ENCODE measurements at regions not wholly inside any gene's neighbourhood (a gene's known extent, or its start where the extent isn't known, plus 50 kb on each side); places are given as distances from the start of the nearest gene placed in this dataset.

DNA sequence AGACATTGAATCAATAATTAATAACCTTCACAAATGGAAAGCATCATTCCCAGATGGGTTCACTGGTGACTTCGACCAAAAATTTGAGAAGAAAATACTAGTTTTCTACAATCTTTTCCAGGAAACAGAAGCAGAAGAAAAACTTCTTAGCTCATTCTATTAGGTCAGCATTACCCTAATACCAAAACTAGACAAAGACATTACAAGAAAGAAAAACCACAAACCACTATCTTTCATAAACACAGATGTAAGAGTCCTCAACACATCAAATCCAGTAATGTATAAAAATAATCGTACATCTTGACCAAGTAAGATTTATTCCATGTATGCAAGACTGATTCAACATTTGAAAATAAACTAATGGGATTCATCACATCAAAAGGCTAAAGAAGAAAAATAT, 64.0 kb upstream of the CDK1 start:
- Histone ChIP-seq H3K9me2 (ENCODE audit: insufficient read depth) (no peaks in the 10 kb centered on the region), H3F3A (ENCODE audit: insufficient read depth, low read depth) (no peaks in the 10 kb centered on the region), H3K79me2 (ENCODE audit: low read depth) (no peaks in the 10 kb centered on the region; the same call in 1 of the 2 replicates), H3K9me3 (ENCODE audit: insufficient read depth, low read depth) (no peaks in the 10 kb centered on the region), H4K20me1 (ENCODE audit: insufficient read depth) (no peaks in the 10 kb centered on the region), H3K27me3 (ENCODE audit: insufficient read depth, low read depth) (no peaks in the 10 kb centered on the region), H3K4me1 (replicated peaks; ENCODE audit: insufficient read depth) (no peaks in the 10 kb centered on the region), H3K27ac (no peak overlapping the region), H3K4me2 (no peak overlapping the region), H2AFZ (no peak overlapping the region), H3K36me3 (ENCODE audit: low read depth) (no peaks in the 10 kb centered on the region), H3K4me3 (no peak overlapping the region)
- POLR2A ChIA-PET (ENCODE audit: unreplicated experiment), result no interaction called here
- no TSS peak for BruUV-seq (replicated peaks)
- intact Hi-C loops (cut with micrococcal nuclease; ENCODE audit: unreplicated experiment), result no loop called here
- TF ChIP-seq, protein P1, sequence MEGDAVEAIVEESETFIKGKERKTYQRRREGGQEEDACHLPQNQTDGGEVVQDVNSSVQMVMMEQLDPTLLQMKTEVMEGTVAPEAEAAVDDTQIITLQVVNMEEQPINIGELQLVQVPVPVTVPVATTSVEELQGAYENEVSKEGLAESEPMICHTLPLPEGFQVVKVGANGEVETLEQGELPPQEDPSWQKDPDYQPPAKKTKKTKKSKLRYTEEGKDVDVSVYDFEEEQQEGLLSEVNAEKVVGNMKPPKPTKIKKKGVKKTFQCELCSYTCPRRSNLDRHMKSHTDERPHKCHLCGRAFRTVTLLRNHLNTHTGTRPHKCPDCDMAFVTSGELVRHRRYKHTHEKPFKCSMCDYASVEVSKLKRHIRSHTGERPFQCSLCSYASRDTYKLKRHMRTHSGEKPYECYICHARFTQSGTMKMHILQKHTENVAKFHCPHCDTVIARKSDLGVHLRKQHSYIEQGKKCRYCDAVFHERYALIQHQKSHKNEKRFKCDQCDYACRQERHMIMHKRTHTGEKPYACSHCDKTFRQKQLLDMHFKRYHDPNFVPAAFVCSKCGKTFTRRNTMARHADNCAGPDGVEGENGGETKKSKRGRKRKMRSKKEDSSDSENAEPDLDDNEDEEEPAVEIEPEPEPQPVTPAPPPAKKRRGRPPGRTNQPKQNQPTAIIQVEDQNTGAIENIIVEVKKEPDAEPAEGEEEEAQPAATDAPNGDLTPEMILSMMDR (conservative IDR thresholded peaks at IDR 0.05), result no peak
- TF ChIP-seq EZH2 (IDR thresholded peaks at IDR 0.05; ENCODE audit: low read depth), result no peak
- CTCF ChIA-PET, result no interaction called here
- DNase-seq, result no peak

DNA sequence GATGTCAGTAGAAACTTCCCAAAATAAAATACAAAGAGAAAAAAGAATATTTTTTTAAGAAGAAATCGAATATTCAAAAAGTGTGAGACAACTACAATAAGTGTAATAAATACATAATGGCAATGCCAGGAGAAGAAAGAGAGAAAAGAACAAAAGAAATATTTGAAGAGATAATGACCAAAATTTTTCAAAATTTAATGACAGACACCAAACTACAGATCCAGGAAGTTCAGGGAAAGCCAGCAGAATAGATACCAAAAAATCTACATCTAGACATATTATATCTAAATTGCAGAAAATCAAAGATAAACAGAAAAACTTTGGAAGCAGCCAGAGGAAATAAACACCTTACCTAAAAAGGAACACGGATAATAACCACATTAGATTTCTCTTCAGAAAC, 66.8 kb upstream of the CDK1 start:
- H3K4me2 ChIP-seq, result no peak overlapping the region
- H3K4me3 ChIP-seq, result no peak overlapping the region
- no TSS peak for BruUV-seq (replicated peaks)
- H3K27ac ChIP-seq, result no peak overlapping the region
- H3K79me2 ChIP-seq (ENCODE audit: low read depth), result no peaks in the 10 kb centered on the region; the same call in 1 of the 2 replicates
- no peak overlapping the region for H2AFZ ChIP-seq
- no peaks in the 10 kb centered on the region for H3K4me1 ChIP-seq (replicated peaks; ENCODE audit: insufficient read depth)
- H3K36me3 ChIP-seq (ENCODE audit: low read depth), result no peaks in the 10 kb centered on the region
- POLR2A ChIA-PET (ENCODE audit: unreplicated experiment), result no interaction called here
- CTCF ChIA-PET, result no interaction called here
- H3K27me3 ChIP-seq (ENCODE audit: insufficient read depth, low read depth), result no peaks in the 10 kb centered on the region
- no peak for DNase-seq
- intact Hi-C loops (cut with micrococcal nuclease; ENCODE audit: unreplicated experiment), result no loop called here
- H3K9me2 ChIP-seq (ENCODE audit: insufficient read depth), result no peaks in the 10 kb centered on the region
- no peaks in the 10 kb centered on the region for H4K20me1 ChIP-seq (ENCODE audit: insufficient read depth)
- no peak for TF ChIP-seq EZH2 (IDR thresholded peaks at IDR 0.05; ENCODE audit: low read depth)
- no peaks in the 10 kb centered on the region for H3K9me3 ChIP-seq (ENCODE audit: insufficient read depth, low read depth)
- H3F3A ChIP-seq (ENCODE audit: insufficient read depth, low read depth), result no peaks in the 10 kb centered on the region

DNA sequence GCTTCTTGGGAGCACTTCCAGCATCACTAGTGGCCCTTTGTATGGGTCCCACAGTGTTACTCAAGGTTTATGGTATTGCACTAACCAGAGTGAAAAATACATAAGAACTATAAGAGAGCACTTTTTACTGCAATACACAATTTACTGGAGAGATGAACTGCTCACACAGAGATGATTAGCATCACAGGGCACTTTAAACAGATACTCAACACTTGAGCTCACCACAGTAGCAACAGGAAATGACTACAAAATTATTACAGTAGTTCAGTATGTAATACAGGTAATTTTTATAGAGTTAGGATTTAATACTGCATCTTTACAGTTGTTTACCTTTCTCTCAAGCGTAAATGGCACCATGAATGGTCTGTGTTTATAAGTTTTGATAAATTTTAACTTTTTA, 68.2 kb upstream of the CDK1 start:
- H3K4me2 ChIP-seq, result no peak overlapping the region
- no peaks in the 10 kb centered on the region for H3K4me1 ChIP-seq (replicated peaks; ENCODE audit: insufficient read depth)
- H2AFZ ChIP-seq, result no peak overlapping the region
- H3K79me2 ChIP-seq (ENCODE audit: low read depth), result no peaks in the 10 kb centered on the region; the same call in 1 of the 2 replicates
- ChIA-PET CTCF (no interaction called here), POLR2A (ENCODE audit: unreplicated experiment) (no interaction called here)
- no peaks in the 10 kb centered on the region for H3K27me3 ChIP-seq (ENCODE audit: insufficient read depth, low read depth)
- TF ChIP-seq, protein P1 (conservative IDR thresholded peaks at IDR 0.05), result no peak
- no peak for TF ChIP-seq EZH2 (IDR thresholded peaks at IDR 0.05; ENCODE audit: low read depth)
- no peaks in the 10 kb centered on the region for H3K9me2 ChIP-seq (ENCODE audit: insufficient read depth)
- no peaks in the 10 kb centered on the region for H3K9me3 ChIP-seq (ENCODE audit: insufficient read depth, low read depth)
- no peaks in the 10 kb centered on the region for H3F3A ChIP-seq (ENCODE audit: insufficient read depth, low read depth)
- intact Hi-C loops (cut with micrococcal nuclease; ENCODE audit: unreplicated experiment), result no loop called here
- H3K4me3 ChIP-seq, result no peak overlapping the region
- no peak for DNase-seq
- H3K36me3 ChIP-seq (ENCODE audit: low read depth), result no peaks in the 10 kb centered on the region
- BruUV-seq (replicated peaks), result no TSS peak
- no peaks in the 10 kb centered on the region for H4K20me1 ChIP-seq (ENCODE audit: insufficient read depth)
- H3K27ac ChIP-seq, result no peak overlapping the region

DNA sequence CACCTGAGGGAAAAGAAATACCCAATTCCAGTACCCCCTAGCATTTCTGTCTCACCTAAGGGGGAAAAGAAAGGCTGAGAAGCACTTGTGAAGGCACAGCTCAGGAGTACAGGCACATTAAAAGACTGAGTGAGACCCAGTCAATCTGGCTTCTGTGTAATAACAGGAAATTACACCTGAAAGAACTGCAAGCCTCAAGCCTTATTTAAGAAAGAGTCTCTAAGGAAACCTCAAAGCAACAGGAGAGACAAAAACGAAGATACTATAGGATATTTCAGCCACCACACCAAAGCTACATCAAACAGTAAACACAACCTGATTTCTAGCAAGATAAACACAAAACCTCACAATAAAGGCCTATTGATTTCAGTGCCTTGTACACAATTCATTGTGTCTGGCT, 69.6 kb upstream of the CDK1 start:
- no peak overlapping the region for H3K4me2 ChIP-seq
- TF ChIP-seq, protein P1 (conservative IDR thresholded peaks at IDR 0.05), result no peak
- TF ChIP-seq EZH2 (IDR thresholded peaks at IDR 0.05; ENCODE audit: low read depth), result no peak
- DNase-seq, result no peak
- H3K4me1 ChIP-seq (replicated peaks; ENCODE audit: insufficient read depth), result no peaks in the 10 kb centered on the region
- intact Hi-C loops (cut with micrococcal nuclease; ENCODE audit: unreplicated experiment), result no loop called here
- no peak overlapping the region for H3K27ac ChIP-seq
- H2AFZ ChIP-seq, result 0 out of 2 replicates have a peak overlapping the region, but pooled peaks have one; percentile 10
- ChIA-PET CTCF (no interaction called here), POLR2A (ENCODE audit: unreplicated experiment) (no interaction called here)
- no TSS peak for BruUV-seq (replicated peaks)
- H3K79me2 ChIP-seq (ENCODE audit: low read depth), result no peaks in the 10 kb centered on the region; the same call in 1 of the 2 replicates
- H4K20me1 ChIP-seq (ENCODE audit: insufficient read depth), result no peaks in the 10 kb centered on the region
- no peaks in the 10 kb centered on the region for H3K9me2 ChIP-seq (ENCODE audit: insufficient read depth)
- no peaks in the 10 kb centered on the region for H3K9me3 ChIP-seq (ENCODE audit: insufficient read depth, low read depth)
- H3K27me3 ChIP-seq (ENCODE audit: insufficient read depth, low read depth), result no peaks in the 10 kb centered on the region
- no peaks in the 10 kb centered on the region for H3F3A ChIP-seq (ENCODE audit: insufficient read depth, low read depth)
- H3K4me3 ChIP-seq, result no peak overlapping the region
- no peaks in the 10 kb centered on the region for H3K36me3 ChIP-seq (ENCODE audit: low read depth)

All from PC-9 (cell line).